ENCODE measurements at regions not wholly inside any gene's neighbourhood (a gene's known extent, or its start where the extent isn't known, plus 50 kb on each side); places are given as distances from the start of the nearest gene placed in this dataset.

DNA sequence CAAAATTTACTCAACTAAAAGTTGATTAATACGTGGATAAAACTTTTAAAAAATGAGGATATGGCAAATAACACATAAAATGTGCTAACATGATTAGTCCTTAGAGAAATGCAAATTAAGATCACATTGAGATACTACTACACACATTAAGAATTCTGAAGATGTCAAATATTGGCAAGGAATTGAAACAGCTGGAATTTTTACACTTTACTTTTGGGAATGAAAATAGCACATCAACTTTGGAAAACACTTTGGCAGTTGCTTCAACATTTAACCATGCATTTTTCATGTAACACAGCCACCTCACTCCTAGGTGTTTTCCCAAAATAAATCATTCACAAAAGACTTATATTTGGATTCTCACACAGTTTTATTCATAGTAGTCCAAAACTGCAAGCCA, 687.9 kb upstream of the SETBP1 start:
- TF ChIP-seq, protein P1, sequence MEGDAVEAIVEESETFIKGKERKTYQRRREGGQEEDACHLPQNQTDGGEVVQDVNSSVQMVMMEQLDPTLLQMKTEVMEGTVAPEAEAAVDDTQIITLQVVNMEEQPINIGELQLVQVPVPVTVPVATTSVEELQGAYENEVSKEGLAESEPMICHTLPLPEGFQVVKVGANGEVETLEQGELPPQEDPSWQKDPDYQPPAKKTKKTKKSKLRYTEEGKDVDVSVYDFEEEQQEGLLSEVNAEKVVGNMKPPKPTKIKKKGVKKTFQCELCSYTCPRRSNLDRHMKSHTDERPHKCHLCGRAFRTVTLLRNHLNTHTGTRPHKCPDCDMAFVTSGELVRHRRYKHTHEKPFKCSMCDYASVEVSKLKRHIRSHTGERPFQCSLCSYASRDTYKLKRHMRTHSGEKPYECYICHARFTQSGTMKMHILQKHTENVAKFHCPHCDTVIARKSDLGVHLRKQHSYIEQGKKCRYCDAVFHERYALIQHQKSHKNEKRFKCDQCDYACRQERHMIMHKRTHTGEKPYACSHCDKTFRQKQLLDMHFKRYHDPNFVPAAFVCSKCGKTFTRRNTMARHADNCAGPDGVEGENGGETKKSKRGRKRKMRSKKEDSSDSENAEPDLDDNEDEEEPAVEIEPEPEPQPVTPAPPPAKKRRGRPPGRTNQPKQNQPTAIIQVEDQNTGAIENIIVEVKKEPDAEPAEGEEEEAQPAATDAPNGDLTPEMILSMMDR (IDR thresholded peaks at IDR 0.05), result no peak
- TF ChIP-seq POLR2AphosphoS5 (IDR thresholded peaks at IDR 0.05), result no peak

All from gastroesophageal sphincter (tissue), 3 donors.